Left cardiac atrium (tissue), 4 donors: ENCODE measurements at regions not wholly inside any gene's neighbourhood (a gene's known extent, or its start where the extent isn't known, plus 50 kb on each side); places are given as distances from the start of the nearest gene placed in this dataset.
"Not testable (repeated sequence)": the region's sequence is repeated elsewhere in the genome, so short reads cannot be mapped to it uniquely, and the experiment has no call there.

Source experiments
- ATAC-seq, 2 donors: fragments of 200-7000 bp; cut with Tn5 transposase; one replicate each; pipeline ENCODE4 v1.9.1; 2020; ENCODE audit warnings: mild to moderate bottlenecking in 2 of 2, moderate library complexity in 2 of 2
- DNase-seq: peaks from one replicate; pipeline ENCODE4 v3.0.0-alpha.2; 2020
- intact Hi-C, 2 donors: fragments of 100-400 bp; cut with DNase I; formaldehyde crosslinking; loops; one replicate each; pipeline versions ENCODE4 v1.14.1 to v1.15.1; 2022 to 2023
- donor health status: DM: no; HTN: yes; CAD: no.
- donor health status: DM: no; HTN: yes; CAD: no; lungs with severe emphysema.
- donor health status: DM: yes; HTN: yes; CAD: no.
- donor health status: Dilated cardiomyopathy.

- no peak for ATAC-seq
- no peak for DNase-seq
- intact Hi-C loops: no loop called here
Observed at GRCh38 chr15:45801543-45801942, 166.7 kb downstream of the SQOR start.

GRCh38 chr15:45802140-45802539, 167.3 kb downstream of the SQOR start:
- DNase-seq (no peak), ATAC-seq (no peak)
- intact Hi-C loops: no loop called here

GRCh38 chr15:45804028-45804427, 169.2 kb downstream of the SQOR start:
- intact Hi-C loops: loop anchor here in 1 of 2 donors (2.0 kb wide), 1 partner anchor 23 kb away; no protein-coding TSS in a partner anchor
- DNase-seq (no peak), ATAC-seq (no peak)

- intact Hi-C loops: no loop called here
- DNase-seq: no peak
- ATAC-seq: no peak
Observed at GRCh38 chr15:45810201-45810600, 175.4 kb downstream of the SQOR start.

GRCh38 chr15:45812200-45812599, 177.4 kb downstream of the SQOR start:
- ATAC-seq: no peak
- DNase-seq: no peak
- intact Hi-C loops: no loop called here

- intact Hi-C loops, DNase-seq, ATAC-seq: not testable (repeated sequence)
Observed at GRCh38 chr15:45817578-45817977, 182.7 kb downstream of the SQOR start.

- intact Hi-C loops: no loop called here
- DNase-seq (no peak), ATAC-seq (no peak)
Observed at GRCh38 chr15:45821390-45821789, 186.6 kb downstream of the SQOR start.

- ATAC-seq, intact Hi-C loops, DNase-seq: not testable (repeated sequence)
Observed at GRCh38 chr15:45822968-45823367, 188.1 kb downstream of the SQOR start.

GRCh38 chr15:45827275-45827674, 192.4 kb downstream of the SQOR start:
- ATAC-seq: no peak
- intact Hi-C loops: no loop called here
- no peak for DNase-seq

- intact Hi-C loops: no loop called here
- ATAC-seq: no peak
- DNase-seq: no peak
Observed at GRCh38 chr15:45827766-45828165, 192.9 kb downstream of the SQOR start.

- DNase-seq (no peak), ATAC-seq (no peak)
- intact Hi-C loops: no loop called here
Observed at GRCh38 chr15:45829336-45830153, 194.7 kb downstream of the SQOR start.

- DNase-seq (no peak), ATAC-seq (no peak)
- intact Hi-C loops: no loop called here
Observed at GRCh38 chr15:45831787-45832186, 197.0 kb downstream of the SQOR start.

- no peak for ATAC-seq
- intact Hi-C loops: no loop called here
- DNase-seq: no peak
Observed at GRCh38 chr15:45834622-45835021, 199.8 kb downstream of the SQOR start.

- intact Hi-C loops: no loop called here
- ATAC-seq (no peak), DNase-seq (no peak)
Observed at GRCh38 chr15:45842151-45842550, 207.3 kb downstream of the SQOR start.

- intact Hi-C loops: no loop called here
- ATAC-seq: no peak
- no peak for DNase-seq
Observed at GRCh38 chr15:45847645-45848044, 212.8 kb downstream of the SQOR start.

- intact Hi-C loops: no loop called here
- no peak for ATAC-seq
- DNase-seq: no peak
Observed at GRCh38 chr15:45849136-45849535, 214.3 kb downstream of the SQOR start.

GRCh38 chr15:45854455-45855202, 219.8 kb downstream of the SQOR start:
- intact Hi-C loops: no loop called here
- no peak for ATAC-seq
- DNase-seq: no peak

- ATAC-seq (no peak), DNase-seq (no peak)
- intact Hi-C loops: no loop called here
Observed at GRCh38 chr15:45855210-45855906, 220.5 kb downstream of the SQOR start.

GRCh38 chr15:45855907-45856579, 221.2 kb downstream of the SQOR start:
- DNase-seq (no peak), ATAC-seq (no peak)
- intact Hi-C loops: no loop called here
